ENCODE measurements at regions not wholly inside any gene's neighbourhood (a gene's known extent, or its start where the extent isn't known, plus 50 kb on each side); places are given as distances from the start of the nearest gene placed in this dataset.

GRCh38 chr7:118753479-118753878 is 529.0 kb downstream of the ANKRD7 start:
- H3K79me2 ChIP-seq (ENCODE audit: control insufficient read depth, insufficient read depth, low read length) = no peaks in the 10 kb centered on the region
- dilution Hi-C loops (cut with MboI; ENCODE audit: extremely low pct_ligation_motif_present, low sequenced_read_pairs) = no loop called here
- H3K9me1 ChIP-seq (ENCODE audit: control insufficient read depth, extremely low read depth, insufficient read depth, low read length) = no peaks in the 10 kb centered on the region
- DNase-seq (ENCODE audit: low read depth, low spot score) = no peak
- FAIRE-seq = no peak
- H3K27ac ChIP-seq (ENCODE audit: control insufficient read depth, insufficient read depth, low read length) = no peak overlapping the region
- H3K27me3 ChIP-seq (ENCODE audit: control insufficient read depth, extremely low read depth, insufficient read depth, low read length) = no peaks in the 10 kb centered on the region
- no peaks in the 10 kb centered on the region for H3K9me3 ChIP-seq (ENCODE audit: control insufficient read depth, low read depth, low read length)
- no peak for TF ChIP-seq CTCF (optimal IDR thresholded peaks at IDR 0.05 in 1 of 3, IDR thresholded peaks at IDR 0.05 in 1 of 3, conservative IDR thresholded peaks at IDR 0.05 in 1 of 3; ENCODE audit: extremely low read depth in 1 of 3, insufficient read depth in 2 of 3, low read length in 3 of 3)
- no peak for TF ChIP-seq EZH2 (IDR thresholded peaks at IDR 0.05; ENCODE audit: low read length)
- H3K4me1 ChIP-seq (ENCODE audit: control insufficient read depth, extremely low read depth, insufficient read depth, low read length) = peaks cover 14% of the 10 kb centered on the region
- no peak overlapping the region for H3K9ac ChIP-seq (ENCODE audit: control insufficient read depth, extremely low read depth, insufficient read depth, low read length)
- H3K4me3 ChIP-seq (ENCODE audit: control insufficient read depth in 2 of 3, extremely low read depth in 1 of 3, insufficient read depth in 2 of 3, low read depth in 1 of 3, low read length in 3 of 3) = no peak overlapping the region
- H3K36me3 ChIP-seq (ENCODE audit: control insufficient read depth in 2 of 2, extremely low read depth in 1 of 2, insufficient read depth in 2 of 2, low read length in 2 of 2) = no peaks in the 10 kb centered on the region
- no peaks in the 10 kb centered on the region for H4K20me1 ChIP-seq (ENCODE audit: control insufficient read depth, extremely low read depth, insufficient read depth, low read length)
- no peak overlapping the region for H2AFZ ChIP-seq (ENCODE audit: control insufficient read depth, low read length)
- H3K4me2 ChIP-seq (ENCODE audit: control insufficient read depth, extremely low read depth, insufficient read depth, low read depth, low read length) = no peak overlapping the region

GRCh38 chr7:118754608-118755007 is 530.1 kb downstream of the ANKRD7 start:
- no peaks in the 10 kb centered on the region for H3K9me1 ChIP-seq (ENCODE audit: control insufficient read depth, extremely low read depth, insufficient read depth, low read length)
- H3K9ac ChIP-seq (ENCODE audit: control insufficient read depth, extremely low read depth, insufficient read depth, low read length) = peak overlapping the region; percentile 34
- H3K9me3 ChIP-seq (ENCODE audit: control insufficient read depth, low read depth, low read length) = no peaks in the 10 kb centered on the region
- H3K27me3 ChIP-seq (ENCODE audit: control insufficient read depth, extremely low read depth, insufficient read depth, low read length) = no peaks in the 10 kb centered on the region
- H3K79me2 ChIP-seq (ENCODE audit: control insufficient read depth, insufficient read depth, low read length) = no peaks in the 10 kb centered on the region
- peaks cover 14% of the 10 kb centered on the region for H3K4me1 ChIP-seq (ENCODE audit: control insufficient read depth, extremely low read depth, insufficient read depth, low read length)
- peak overlapping the region; percentile 58 for H3K27ac ChIP-seq (ENCODE audit: control insufficient read depth, insufficient read depth, low read length)
- H2AFZ ChIP-seq (ENCODE audit: control insufficient read depth, low read length) = peak overlapping the region; percentile 55
- dilution Hi-C loops (cut with MboI; ENCODE audit: extremely low pct_ligation_motif_present, low sequenced_read_pairs) = no loop called here
- no peaks in the 10 kb centered on the region for H3K36me3 ChIP-seq (ENCODE audit: control insufficient read depth in 2 of 2, extremely low read depth in 1 of 2, insufficient read depth in 2 of 2, low read length in 2 of 2)
- H3K4me2 ChIP-seq (ENCODE audit: control insufficient read depth, extremely low read depth, insufficient read depth, low read depth, low read length) = peak overlapping the region; percentile 73
- H4K20me1 ChIP-seq (ENCODE audit: control insufficient read depth, extremely low read depth, insufficient read depth, low read length) = no peaks in the 10 kb centered on the region
- H3K4me3 ChIP-seq (ENCODE audit: control insufficient read depth in 2 of 3, extremely low read depth in 1 of 3, insufficient read depth in 2 of 3, low read depth in 1 of 3, low read length in 3 of 3) = peak overlapping the region in 2 of 3 experiments; percentile 2 to 25
- FAIRE-seq (peak; percentile 29), DNase-seq (ENCODE audit: low read depth, low spot score) (no peak)
- TF ChIP-seq CTCF (optimal IDR thresholded peaks at IDR 0.05 in 1 of 3, IDR thresholded peaks at IDR 0.05 in 1 of 3, conservative IDR thresholded peaks at IDR 0.05 in 1 of 3; ENCODE audit: extremely low read depth in 1 of 3, insufficient read depth in 2 of 3, low read length in 3 of 3) = no peak
- no peak for TF ChIP-seq EZH2 (IDR thresholded peaks at IDR 0.05; ENCODE audit: low read length)

Measured in keratinocyte (primary cell).